Spleen (tissue), 11 donors: ENCODE measurements at regions not wholly inside any gene's neighbourhood (a gene's known extent, or its start where the extent isn't known, plus 50 kb on each side); places are given as distances from the start of the nearest gene placed in this dataset.

ENCODE experiments used
- DNase-seq: peaks from one replicate; pipeline ENCODE4 v3.0.0-alpha.2; 2020
- H3K27ac ChIP-seq, 8 donors: fragments of 200-600 bp; sonication (generic) in 7 of 8; 1 replicate in 4 of 8; 2 replicates in 4 of 8; pipeline versions ENCODE4 v1.5.0 to v1.8.0; 2016 to 2021; ENCODE audit warnings: inconsistent platforms in 4 of 8, mild to moderate bottlenecking in 4 of 8, moderate library complexity in 1 of 8
- H3K27me3 ChIP-seq, 7 donors: fragments of 200-600 bp; sonication (generic) in 6 of 7; replicated peaks in 1 of 7; 1 replicate in 4 of 7; 2 replicates in 3 of 7; pipeline versions ENCODE4 v1.5.0 to v1.8.0; 2016 to 2021; ENCODE audit warnings: inconsistent platforms in 3 of 7, mild to moderate bottlenecking in 1 of 7
- H3K36me3 ChIP-seq, 6 donors: fragments of 200-600 bp; sonication (generic) in 5 of 6; 1 replicate in 4 of 6; 2 replicates in 2 of 6; pipeline versions ENCODE4 v1.5.0 to v1.8.0; 2016 to 2021; ENCODE audit warnings: inconsistent platforms in 2 of 6
- H3K4me1 ChIP-seq, 6 donors: fragments of 200-600 bp; sonication (generic) in 5 of 6; 1 replicate in 3 of 6; 2 replicates in 3 of 6; pipeline versions ENCODE4 v1.5.0 to v1.8.0; 2016 to 2021; ENCODE audit warnings: inconsistent platforms in 3 of 6
- H3K4me3 ChIP-seq, 8 donors: fragments of 200-600 bp; sonication (generic) in 7 of 8; 1 replicate in 4 of 8; 2 replicates in 4 of 8; pipeline versions ENCODE4 v1.5.0 to v1.8.0; 2016 to 2021; ENCODE audit warnings: inconsistent platforms in 4 of 8, mild to moderate bottlenecking in 4 of 8, moderate library complexity in 2 of 8
- H3K9me3 ChIP-seq, 8 donors: fragments of 200-600 bp; sonication (generic) in 7 of 8; 1 replicate in 4 of 8; 2 replicates in 4 of 8; pipeline versions ENCODE4 v1.5.0 to v1.8.0; 2016 to 2021; ENCODE audit warnings: inconsistent platforms in 4 of 8
- CTCF ChIP-seq, 11 experiments: fragments of 200-600 bp in 7 of 11; fragments of 450-650 bp in 4 of 11; sonication (generic) in 4 of 11; IDR thresholded peaks in 8 of 11; conservative IDR thresholded peaks in 3 of 11; 1 replicate in 7 of 11; 2 replicates in 4 of 11; pipeline versions ENCODE4 v1.4.0 to v1.8.0; 2016 to 2021; ENCODE audit warnings: antibody characterized with exemption in 11 of 11, inconsistent platforms in 4 of 11, mild to moderate bottlenecking in 1 of 11
- POLR2A ChIP-seq, 3 donors: fragments of 450-650 bp; IDR thresholded peaks; one replicate each; pipeline ENCODE4 v1.5.1; 2017; ENCODE audit warnings: antibody characterized with exemption in 3 of 3, mild to moderate bottlenecking in 1 of 3
- POLR2AphosphoS5 ChIP-seq, 3 donors: sonication (generic); formaldehyde crosslinking; IDR thresholded peaks; one replicate each; pipeline ENCODE4 v1.5.1; 2017; ENCODE audit warnings: antibody characterized with exemption in 3 of 3
- WGBS, 5 donors: extraction: QIAGEN DNeasy Blood & Tissue Kit in 3 of 5; methylation state at CpG; one replicate each; pipeline versions ENCODE4 v1.1.5 to v1.1.7; 2013 to 2018; 5-methylcytosine and 5-hydroxymethylcytosine counted together
- intact Hi-C: fragments of 100-400 bp; cut with DNase I; formaldehyde crosslinking; loops from one replicate; pipeline ENCODE4 v1.15.0; 2023; ENCODE audit warnings: low total_unique reads
- donor health status: healthy with polysubstance abuse.
- donor health status: DM: no; HTN: no; CAD: no; lungs with moderate emphysema.
- donor health status: DM: no; HTN: no; CAD: no.
- donor health status: Bipolar disorder and iron deficiency.
- donor health status: healthy.
- donor health status: DM: no; HTN: no; CAD: no.
- donor health status: DM: yes; HTN: yes; CAD: no.

GRCh38 chr20:11780765-11781369 is 136.8 kb upstream of the BTBD3 start:
- TF ChIP-seq POLR2A (IDR thresholded peaks at IDR 0.05) (no peak), CTCF (IDR thresholded peaks at IDR 0.05 in 8 of 11, conservative IDR thresholded peaks at IDR 0.05 in 3 of 11) (no peak)
- Histone ChIP-seq H3K27ac (no peak overlapping the region), H3K4me3 (no peak overlapping the region), H3K4me1 (peaks cover 0 to 7% (median 0%) of the 10 kb centered on the region in 6 donors), H3K36me3 (no peaks in the 10 kb centered on the region), H3K9me3 (no peaks in the 10 kb centered on the region), H3K27me3 (no peaks in the 10 kb centered on the region)
- WGBS, 5 donors = 64 to 75% (median 67%) methylated on average over 2 of the region's 2 CpGs
- intact Hi-C loops = no loop called here
- no peak for DNase-seq

GRCh38 chr20:11783102-11783850 is 134.4 kb upstream of the BTBD3 start:
- intact Hi-C loops = no loop called here
- Histone ChIP-seq H3K4me1 (peaks cover 0 to 5% (median 0%) of the 10 kb centered on the region in 6 donors), H3K4me3 (no peak overlapping the region), H3K27ac (no peak overlapping the region), H3K9me3 (no peaks in the 10 kb centered on the region), H3K36me3 (no peaks in the 10 kb centered on the region), H3K27me3 (no peaks in the 10 kb centered on the region)
- 89 to 96% (median 92%) methylated on average over 6 of the region's 6 CpGs for WGBS, 5 donors
- TF ChIP-seq POLR2AphosphoS5 (IDR thresholded peaks at IDR 0.05) = no peak
- no peak for TF ChIP-seq CTCF (IDR thresholded peaks at IDR 0.05 in 8 of 11, conservative IDR thresholded peaks at IDR 0.05 in 3 of 11)
- no peak for TF ChIP-seq POLR2A (IDR thresholded peaks at IDR 0.05)
- DNase-seq = no peak

GRCh38 chr20:11785885-11786507 is 131.7 kb upstream of the BTBD3 start:
- Histone ChIP-seq H3K36me3 (no peaks in the 10 kb centered on the region), H3K27ac (peak overlapping the region in 1 of 8 donors; percentile 53), H3K27me3 (no peaks in the 10 kb centered on the region), H3K4me1 (no peaks in the 10 kb centered on the region), H3K9me3 (no peaks in the 10 kb centered on the region), H3K4me3 (no peak overlapping the region)
- intact Hi-C loops = no loop called here
- TF ChIP-seq POLR2AphosphoS5 (IDR thresholded peaks at IDR 0.05) (no peak), POLR2A (IDR thresholded peaks at IDR 0.05) (no peak)
- WGBS, 5 donors = 67 to 91% (median 79%) methylated on average over 4 of the region's 4 CpGs
- no peak for DNase-seq

GRCh38 chr20:11790046-11790445 is 127.6 kb upstream of the BTBD3 start:
- no peak for DNase-seq
- no peaks in the 10 kb centered on the region for H3K4me1 ChIP-seq
- H3K4me3 ChIP-seq = no peak overlapping the region
- 33 to 55% (median 45%) methylated on average over 1 of the region's 1 CpG for WGBS, 5 donors
- intact Hi-C loops = no loop called here
- no peaks in the 10 kb centered on the region for H3K27me3 ChIP-seq
- TF ChIP-seq POLR2AphosphoS5 (IDR thresholded peaks at IDR 0.05) (no peak), CTCF (IDR thresholded peaks at IDR 0.05 in 8 of 11, conservative IDR thresholded peaks at IDR 0.05 in 3 of 11) (no peak), POLR2A (IDR thresholded peaks at IDR 0.05) (no peak)
- H3K9me3 ChIP-seq = no peaks in the 10 kb centered on the region
- H3K27ac ChIP-seq = no peak overlapping the region
- no peaks in the 10 kb centered on the region for H3K36me3 ChIP-seq
